ENCODE measurements at regions not wholly inside any gene's neighbourhood (a gene's known extent, or its start where the extent isn't known, plus 50 kb on each side); places are given as distances from the start of the nearest gene placed in this dataset.

- ChIA-PET POLR2A (no interaction called here), CTCF (no interaction called here)
- no peaks in the 10 kb centered on the region for H3K9me3 Mint-ChIP-seq
- DNase-seq (no peak), ATAC-seq (ENCODE audit: low read depth) (no peak)
- no peak overlapping the region for H3K4me3 Mint-ChIP-seq
- TF ChIP-seq CTCF (IDR thresholded peaks at IDR 0.05), result no peak
- H3K36me3 Mint-ChIP-seq (ENCODE audit: low read depth), result no peaks in the 10 kb centered on the region
- intact Hi-C loops (cut with micrococcal nuclease), result no loop called here
- H3K27me3 Mint-ChIP-seq, result no peaks in the 10 kb centered on the region
- H3K27ac Mint-ChIP-seq, result no peak overlapping the region
- no peaks in the 10 kb centered on the region for H3K4me1 Mint-ChIP-seq
Observed at GRCh38 chr18:30491815-30492551, 550.6 kb downstream of the DSC3 start.

GRCh38 chr18:30489890-30490643 lies 552.5 kb downstream of the DSC3 start:
- POLR2A ChIA-PET, result no interaction called here
- intact Hi-C loops (cut with micrococcal nuclease), result no loop called here
- no peaks in the 10 kb centered on the region for H3K4me1 Mint-ChIP-seq
- H3K36me3 Mint-ChIP-seq (ENCODE audit: low read depth), result no peaks in the 10 kb centered on the region
- no peak overlapping the region for H3K4me3 Mint-ChIP-seq
- CTCF ChIA-PET, result no interaction called here
- H3K9me3 Mint-ChIP-seq, result no peaks in the 10 kb centered on the region
- ATAC-seq (ENCODE audit: low read depth) (no peak), DNase-seq (no peak)
- no peak for TF ChIP-seq CTCF (IDR thresholded peaks at IDR 0.05)
- H3K27me3 Mint-ChIP-seq, result no peaks in the 10 kb centered on the region
- no peak overlapping the region for H3K27ac Mint-ChIP-seq

GRCh38 chr18:30487962-30488361 lies 554.6 kb downstream of the DSC3 start:
- POLR2A ChIA-PET, result no interaction called here
- CTCF ChIA-PET, result no interaction called here
- no peak overlapping the region for H3K27ac Mint-ChIP-seq

GRCh38 chr18:30486856-30487255 lies 555.7 kb downstream of the DSC3 start:
- POLR2A ChIA-PET, result no interaction called here
- no peak for TF ChIP-seq CTCF (IDR thresholded peaks at IDR 0.05)
- no peaks in the 10 kb centered on the region for H3K9me3 Mint-ChIP-seq
- DNase-seq, result no peak
- ATAC-seq (ENCODE audit: low read depth), result no peak
- H3K27ac Mint-ChIP-seq, result no peak overlapping the region
- H3K36me3 Mint-ChIP-seq (ENCODE audit: low read depth), result no peaks in the 10 kb centered on the region
- CTCF ChIA-PET, result no interaction called here
- H3K4me1 Mint-ChIP-seq, result no peaks in the 10 kb centered on the region
- no peak overlapping the region for H3K4me3 Mint-ChIP-seq
- no peaks in the 10 kb centered on the region for H3K27me3 Mint-ChIP-seq
- intact Hi-C loops (cut with micrococcal nuclease), result no loop called here

More at GRCh38 chr18:30487962-30488361, 554.6 kb downstream of the DSC3 start:
- no peaks in the 10 kb centered on the region for H3K4me1 Mint-ChIP-seq
- H3K9me3 Mint-ChIP-seq, result no peaks in the 10 kb centered on the region
- DNase-seq, result no peak
- no peak for TF ChIP-seq CTCF (IDR thresholded peaks at IDR 0.05)
- no peaks in the 10 kb centered on the region for H3K27me3 Mint-ChIP-seq
- no peak overlapping the region for H3K4me3 Mint-ChIP-seq
- intact Hi-C loops (cut with micrococcal nuclease), result no loop called here
- ATAC-seq (ENCODE audit: low read depth), result no peak
- no peaks in the 10 kb centered on the region for H3K36me3 Mint-ChIP-seq (ENCODE audit: low read depth)

- Mint-ChIP-seq H3K9me3 (no peaks in the 10 kb centered on the region), H3K27ac (no peak overlapping the region), H3K4me3 (no peak overlapping the region), H3K4me1 (no peaks in the 10 kb centered on the region), H3K27me3 (no peaks in the 10 kb centered on the region), H3K36me3 (ENCODE audit: low read depth) (no peaks in the 10 kb centered on the region)
- DNase-seq (no peak), ATAC-seq (ENCODE audit: low read depth) (no peak)
- ChIA-PET POLR2A (no interaction called here), CTCF (no interaction called here)
- intact Hi-C loops (cut with micrococcal nuclease), result no loop called here
- TF ChIP-seq CTCF (IDR thresholded peaks at IDR 0.05), result no peak
Observed at GRCh38 chr18:30485078-30485477, 557.5 kb downstream of the DSC3 start.
